ENCODE measurements at regions not wholly inside any gene's neighbourhood (a gene's known extent, or its start where the extent isn't known, plus 50 kb on each side); places are given as distances from the start of the nearest gene placed in this dataset.

DNA sequence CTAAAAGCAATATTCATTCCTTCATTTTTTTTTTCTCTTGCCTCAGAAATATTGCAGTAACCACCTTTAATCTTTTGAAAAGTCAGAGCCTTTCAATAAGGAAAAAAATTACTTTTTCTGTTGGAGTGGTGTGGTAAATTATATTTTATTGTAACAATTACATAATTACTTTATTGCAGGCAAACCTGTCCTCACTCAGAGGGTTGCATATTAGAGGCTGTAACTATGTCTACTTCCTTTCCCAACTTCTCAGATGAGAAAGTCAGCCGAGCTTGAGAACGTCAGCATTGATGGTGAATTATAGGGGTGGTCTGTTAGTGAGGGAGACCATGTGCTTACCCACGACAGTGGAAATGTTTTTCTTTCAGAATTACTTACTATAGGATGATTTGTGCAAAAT lies 611.8 kb downstream of the KIF4B start:
- H3K4me2 ChIP-seq: no peak overlapping the region
- CTCF ChIA-PET: no interaction called here

DNA sequence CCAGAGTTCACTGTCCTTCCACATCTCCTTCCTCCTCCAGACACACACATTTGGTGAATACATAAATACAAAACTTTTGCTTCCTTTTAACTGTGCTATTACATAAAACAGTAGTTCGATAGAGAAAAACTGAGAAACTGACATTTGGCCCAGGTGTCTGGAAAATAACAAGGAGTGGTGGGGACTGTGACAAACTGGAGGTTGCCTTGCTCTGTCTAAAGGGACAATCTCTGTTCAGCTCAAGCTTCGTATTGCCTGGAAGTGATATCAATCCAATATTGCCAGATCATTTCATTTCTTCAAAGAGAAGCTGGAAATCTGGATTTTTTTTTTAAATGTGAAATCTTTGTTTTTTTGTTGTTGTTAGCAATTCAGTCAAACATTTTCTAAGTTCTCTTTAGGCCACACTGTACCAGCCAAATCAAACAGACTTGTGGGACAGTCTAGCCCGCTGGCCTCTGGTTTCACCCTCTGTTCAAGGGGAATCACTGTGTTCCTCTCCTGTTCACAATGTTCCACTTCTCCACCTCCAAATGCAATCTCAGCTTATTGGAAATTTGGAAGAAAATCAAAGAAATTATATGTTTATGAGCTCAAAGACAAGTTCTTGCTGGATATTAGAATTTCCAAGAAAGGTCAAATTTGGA lies 612.5 kb downstream of the KIF4B start:
- ChIA-PET POLR2A (no interaction called here), CTCF (interaction anchor here (0.9 kb wide), 1 partner anchor 9 kb away, joined by 3 read pairs; no protein-coding TSS in a partner anchor)
- H3K4me1 ChIP-seq: peaks cover 1% of the 10 kb centered on the region; the same call in 1 of the 3 replicates
- no peak overlapping the region for H3K4me3 ChIP-seq
- TF ChIP-seq CBX2 (IDR thresholded peaks at IDR 0.05; ENCODE audit: borderline replicate concordance, low read depth): no peak
- no peak for TF ChIP-seq HOXA7 (CRISPR knock-in tag; IDR thresholded peaks at IDR 0.05)
- TF ChIP-seq, protein P1, sequence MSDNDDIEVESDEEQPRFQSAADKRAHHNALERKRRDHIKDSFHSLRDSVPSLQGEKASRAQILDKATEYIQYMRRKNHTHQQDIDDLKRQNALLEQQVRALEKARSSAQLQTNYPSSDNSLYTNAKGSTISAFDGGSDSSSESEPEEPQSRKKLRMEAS (IDR thresholded peaks at IDR 0.05): no peak
- TF ChIP-seq PHF8 (IDR thresholded peaks at IDR 0.05; ENCODE audit: borderline replicate concordance, low read depth): no peak
- no peak for TF ChIP-seq RCOR1 (IDR thresholded peaks at IDR 0.05; ENCODE audit: low read depth, low read length)
- TF ChIP-seq CHD4 (IDR thresholded peaks at IDR 0.05; ENCODE audit: borderline replicate concordance): no peak
- TF ChIP-seq NPAS2 (CRISPR knock-in tag; IDR thresholded peaks at IDR 0.05; ENCODE audit: borderline replicate concordance): no peak
- TF ChIP-seq CBX8 (IDR thresholded peaks at IDR 0.05): no peak
- no peak for TF ChIP-seq KDM5A (IDR thresholded peaks at IDR 0.05)
- no peak for TF ChIP-seq HOXB5 (CRISPR knock-in tag; IDR thresholded peaks at IDR 0.05)
- TF ChIP-seq GATA3 (IDR thresholded peaks at IDR 0.05; ENCODE audit: borderline replicate concordance): no peak
- H3K9me3 ChIP-seq: no peaks in the 10 kb centered on the region
- ATAC-seq (no peak), FAIRE-seq (no peak), DNase-seq (ENCODE audit: low read depth in 1 of 2, low spot score in 1 of 2) (no peak)
- H3K27ac ChIP-seq: no peak overlapping the region
- 69% methylated on average over 3 of the region's 3 CpGs for WGBS (ENCODE audit: missing lambda C conversion rate)
- no peak overlapping the region for H3K4me2 ChIP-seq

More for the DNA sequence above, 611.8 kb downstream of the KIF4B start:
- H3K4me3 ChIP-seq: no peak overlapping the region
- FAIRE-seq (no peak), ATAC-seq (no peak), DNase-seq (ENCODE audit: low read depth in 1 of 2, low spot score in 1 of 2) (no peak)
- no peak for TF ChIP-seq RNF2 (IDR thresholded peaks at IDR 0.05; ENCODE audit: borderline replicate concordance, low read depth)
- no peak for TF ChIP-seq MAFK (IDR thresholded peaks at IDR 0.05; ENCODE audit: partially characterized antibody)
- TF ChIP-seq, protein P2, sequence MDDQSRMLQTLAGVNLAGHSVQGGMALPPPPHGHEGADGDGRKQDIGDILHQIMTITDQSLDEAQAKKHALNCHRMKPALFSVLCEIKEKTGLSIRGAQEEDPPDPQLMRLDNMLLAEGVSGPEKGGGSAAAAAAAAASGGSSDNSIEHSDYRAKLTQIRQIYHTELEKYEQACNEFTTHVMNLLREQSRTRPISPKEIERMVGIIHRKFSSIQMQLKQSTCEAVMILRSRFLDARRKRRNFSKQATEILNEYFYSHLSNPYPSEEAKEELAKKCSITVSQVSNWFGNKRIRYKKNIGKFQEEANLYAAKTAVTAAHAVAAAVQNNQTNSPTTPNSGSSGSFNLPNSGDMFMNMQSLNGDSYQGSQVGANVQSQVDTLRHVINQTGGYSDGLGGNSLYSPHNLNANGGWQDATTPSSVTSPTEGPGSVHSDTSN (IDR thresholded peaks at IDR 0.05): no peak
- TF ChIP-seq, protein P3, sequence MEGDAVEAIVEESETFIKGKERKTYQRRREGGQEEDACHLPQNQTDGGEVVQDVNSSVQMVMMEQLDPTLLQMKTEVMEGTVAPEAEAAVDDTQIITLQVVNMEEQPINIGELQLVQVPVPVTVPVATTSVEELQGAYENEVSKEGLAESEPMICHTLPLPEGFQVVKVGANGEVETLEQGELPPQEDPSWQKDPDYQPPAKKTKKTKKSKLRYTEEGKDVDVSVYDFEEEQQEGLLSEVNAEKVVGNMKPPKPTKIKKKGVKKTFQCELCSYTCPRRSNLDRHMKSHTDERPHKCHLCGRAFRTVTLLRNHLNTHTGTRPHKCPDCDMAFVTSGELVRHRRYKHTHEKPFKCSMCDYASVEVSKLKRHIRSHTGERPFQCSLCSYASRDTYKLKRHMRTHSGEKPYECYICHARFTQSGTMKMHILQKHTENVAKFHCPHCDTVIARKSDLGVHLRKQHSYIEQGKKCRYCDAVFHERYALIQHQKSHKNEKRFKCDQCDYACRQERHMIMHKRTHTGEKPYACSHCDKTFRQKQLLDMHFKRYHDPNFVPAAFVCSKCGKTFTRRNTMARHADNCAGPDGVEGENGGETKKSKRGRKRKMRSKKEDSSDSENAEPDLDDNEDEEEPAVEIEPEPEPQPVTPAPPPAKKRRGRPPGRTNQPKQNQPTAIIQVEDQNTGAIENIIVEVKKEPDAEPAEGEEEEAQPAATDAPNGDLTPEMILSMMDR (IDR thresholded peaks at IDR 0.05): no peak
- no peak for TF ChIP-seq RAD21 (conservative IDR thresholded peaks at IDR 0.05 in 1 of 2, IDR thresholded peaks at IDR 0.05 in 1 of 2)
- no peak for TF ChIP-seq HOXA7 (CRISPR knock-in tag; IDR thresholded peaks at IDR 0.05)
- no peak for TF ChIP-seq POLR2A (IDR thresholded peaks at IDR 0.05; ENCODE audit: low read length)
- no peak for TF ChIP-seq FOSB (CRISPR knock-in tag; IDR thresholded peaks at IDR 0.05)
- no peak for TF ChIP-seq PHF8 (IDR thresholded peaks at IDR 0.05; ENCODE audit: borderline replicate concordance, low read depth)
- no peak for TF ChIP-seq NR3C1 (IDR thresholded peaks at IDR 0.05)
- TF ChIP-seq ESRRA (IDR thresholded peaks at IDR 0.05; ENCODE audit: borderline replicate concordance, low read length): no peak
- TF ChIP-seq RCOR1 (IDR thresholded peaks at IDR 0.05; ENCODE audit: low read depth, low read length): no peak
- no peak for TF ChIP-seq ZNF302 (CRISPR knock-in tag; IDR thresholded peaks at IDR 0.05)
- no peak for TF ChIP-seq TFCP2L1 (CRISPR knock-in tag; IDR thresholded peaks at IDR 0.05)
- TF ChIP-seq CBX8 (IDR thresholded peaks at IDR 0.05): no peak
- TF ChIP-seq KDM1A (IDR thresholded peaks at IDR 0.05; ENCODE audit: low read depth): no peak
- TF ChIP-seq CHD4 (IDR thresholded peaks at IDR 0.05; ENCODE audit: borderline replicate concordance): no peak
- no peak for TF ChIP-seq ZFP36 (IDR thresholded peaks at IDR 0.05; ENCODE audit: borderline replicate concordance, partially characterized antibody)
- TF ChIP-seq, protein P4, sequence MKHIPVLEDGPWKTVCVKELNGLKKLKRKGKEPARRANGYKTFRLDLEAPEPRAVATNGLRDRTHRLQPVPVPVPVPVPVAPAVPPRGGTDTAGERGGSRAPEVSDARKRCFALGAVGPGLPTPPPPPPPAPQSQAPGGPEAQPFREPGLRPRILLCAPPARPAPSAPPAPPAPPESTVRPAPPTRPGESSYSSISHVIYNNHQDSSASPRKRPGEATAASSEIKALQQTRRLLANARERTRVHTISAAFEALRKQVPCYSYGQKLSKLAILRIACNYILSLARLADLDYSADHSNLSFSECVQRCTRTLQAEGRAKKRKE (CRISPR knock-in tag; IDR thresholded peaks at IDR 0.05; ENCODE audit: low read depth): no peak
- WGBS (ENCODE audit: missing lambda C conversion rate): 50% methylated on average over 3 of the region's 3 CpGs
- no peaks in the 10 kb centered on the region for H3K4me1 ChIP-seq
- POLR2A ChIA-PET: no interaction called here
- no peaks in the 10 kb centered on the region for H3K9me3 ChIP-seq
- H3K27ac ChIP-seq: no peak overlapping the region

Measured in A549 (cell line).